ENCODE measurements at regions not wholly inside any gene's neighbourhood (a gene's known extent, or its start where the extent isn't known, plus 50 kb on each side); places are given as distances from the start of the nearest gene placed in this dataset.

- no peak for TF ChIP-seq CTCF (IDR thresholded peaks at IDR 0.05; ENCODE audit: low read depth, low read length, poor library complexity, severe bottlenecking)
- TF ChIP-seq EZH2phosphoT487 (IDR thresholded peaks at IDR 0.05; ENCODE audit: borderline replicate concordance, low read length): no peak
Measured at GRCh38 chr20:33936656-33937055, 57.1 kb upstream of the RALY start.
